NCI-H1105 (cell line): ENCODE measurements at regions not wholly inside any gene's neighbourhood (a gene's known extent, or its start where the extent isn't known, plus 50 kb on each side); places are given as distances from the start of the nearest gene placed in this dataset.
"Not testable (repeated sequence)": the region's sequence is repeated elsewhere in the genome, so short reads cannot be mapped to it uniquely, and the experiment has no call there.

Source experiments
- DNase-seq: peaks from one replicate; lab custom pipeline; 2025; lab: John Stamatoyannopoulos, UW

- no peak for DNase-seq
These were observed 711.6 kb downstream of the METTL15 start for GRCh38 chr11:28819741-28820140.

- no peak for DNase-seq
These were observed 706.9 kb downstream of the METTL15 start for GRCh38 chr11:28815110-28815509.

GRCh38 chr11:28808771-28809170, 700.6 kb downstream of the METTL15 start:
- no peak for DNase-seq

- no peak for DNase-seq
These were observed 691.1 kb downstream of the METTL15 start for GRCh38 chr11:28799316-28799715.

- DNase-seq, result no peak
These were observed 690.1 kb downstream of the METTL15 start for GRCh38 chr11:28798286-28798685.

- no peak for DNase-seq
These were observed 689.3 kb downstream of the METTL15 start for GRCh38 chr11:28797536-28797935.

GRCh38 chr11:28794405-28794804, 686.2 kb downstream of the METTL15 start:
- no peak for DNase-seq

- DNase-seq, result no peak
These were observed 685.1 kb downstream of the METTL15 start for GRCh38 chr11:28793282-28793738.

GRCh38 chr11:28792856-28793255, 684.7 kb downstream of the METTL15 start:
- DNase-seq, result no peak

- not testable (repeated sequence) for DNase-seq
These were observed 679.7 kb downstream of the METTL15 start for GRCh38 chr11:28787897-28788296.

- DNase-seq, result no peak
These were observed 668.9 kb downstream of the METTL15 start for GRCh38 chr11:28777126-28777525.

GRCh38 chr11:28773606-28774005, 665.4 kb downstream of the METTL15 start:
- no peak for DNase-seq

GRCh38 chr11:28770806-28771205, 662.6 kb downstream of the METTL15 start:
- DNase-seq, result no peak

GRCh38 chr11:28767574-28767973, 659.4 kb downstream of the METTL15 start:
- no peak for DNase-seq

GRCh38 chr11:28763876-28764275, 655.7 kb downstream of the METTL15 start:
- no peak for DNase-seq

- no peak for DNase-seq
These were observed 655.0 kb downstream of the METTL15 start for GRCh38 chr11:28763151-28763550.

GRCh38 chr11:28760676-28761390, 652.6 kb downstream of the METTL15 start:
- DNase-seq, result peak; percentile 58

- no peak for DNase-seq
These were observed 651.1 kb downstream of the METTL15 start for GRCh38 chr11:28759311-28759710.

- no peak for DNase-seq
These were observed 649.7 kb downstream of the METTL15 start for GRCh38 chr11:28757725-28758515.

GRCh38 chr11:28756977-28757376, 648.8 kb downstream of the METTL15 start:
- DNase-seq, result no peak

- no peak for DNase-seq
These were observed 634.9 kb downstream of the METTL15 start for GRCh38 chr11:28743061-28743550.

GRCh38 chr11:28739489-28740280, 631.5 kb downstream of the METTL15 start:
- DNase-seq, result no peak
